ENCODE measurements at regions not wholly inside any gene's neighbourhood (a gene's known extent, or its start where the extent isn't known, plus 50 kb on each side); places are given as distances from the start of the nearest gene placed in this dataset.
A peak's percentile ranks its signal among the peaks of the same experiment; 100 is the strongest.

- ATAC-seq, result no peak
- H3K4me3 Mint-ChIP-seq, result no peak overlapping the region
- no peaks in the 10 kb centered on the region for H3K36me3 Mint-ChIP-seq
- peaks cover 12% of the 10 kb centered on the region for H3K9me3 Mint-ChIP-seq
- no peaks in the 10 kb centered on the region for H3K27me3 Mint-ChIP-seq
- H3K27ac Mint-ChIP-seq, result no peak overlapping the region
- H3K4me1 Mint-ChIP-seq, result no peaks in the 10 kb centered on the region
Measured at GRCh38 chr5:68928617-68929302, 165.1 kb upstream of the SLC30A5 start.

- H3K27ac Mint-ChIP-seq, result no peak overlapping the region
- ATAC-seq, result peak; percentile 16
- H3K36me3 Mint-ChIP-seq, result no peaks in the 10 kb centered on the region
- peaks cover 20% of the 10 kb centered on the region for H3K9me3 Mint-ChIP-seq
- no peaks in the 10 kb centered on the region for H3K27me3 Mint-ChIP-seq
- H3K4me3 Mint-ChIP-seq, result no peak overlapping the region
- H3K4me1 Mint-ChIP-seq, result no peaks in the 10 kb centered on the region
Measured at GRCh38 chr5:68930139-68930538, 163.7 kb upstream of the SLC30A5 start.

GRCh38 chr5:68932830-68933434 is 160.9 kb upstream of the SLC30A5 start:
- Mint-ChIP-seq H3K4me1 (no peaks in the 10 kb centered on the region), H3K4me3 (no peak overlapping the region), H3K9me3 (peaks cover 20% of the 10 kb centered on the region), H3K27ac (no peak overlapping the region), H3K36me3 (no peaks in the 10 kb centered on the region), H3K27me3 (no peaks in the 10 kb centered on the region)
- ATAC-seq, result no peak

- H3K4me1 Mint-ChIP-seq, result no peaks in the 10 kb centered on the region
Measured at GRCh38 chr5:68942169-68942568, 151.6 kb upstream of the SLC30A5 start.

GRCh38 chr5:68946728-68947127 is 147.1 kb upstream of the SLC30A5 start:
- Mint-ChIP-seq H3K27me3 (no peaks in the 10 kb centered on the region), H3K4me3 (no peak overlapping the region), H3K4me1 (no peaks in the 10 kb centered on the region), H3K36me3 (no peaks in the 10 kb centered on the region), H3K27ac (no peak overlapping the region), H3K9me3 (no peaks in the 10 kb centered on the region)
- no peak for ATAC-seq

More at GRCh38 chr5:68942169-68942568, 151.6 kb upstream of the SLC30A5 start:
- no peak overlapping the region for H3K27ac Mint-ChIP-seq
- peaks cover 10% of the 10 kb centered on the region for H3K27me3 Mint-ChIP-seq
- no peak overlapping the region for H3K4me3 Mint-ChIP-seq
- H3K36me3 Mint-ChIP-seq, result no peaks in the 10 kb centered on the region
- ATAC-seq, result no peak
- H3K9me3 Mint-ChIP-seq, result peaks cover 8% of the 10 kb centered on the region

- peaks cover 7% of the 10 kb centered on the region for H3K27me3 Mint-ChIP-seq
- no peak for ATAC-seq
- H3K9me3 Mint-ChIP-seq, result no peaks in the 10 kb centered on the region
- H3K4me3 Mint-ChIP-seq, result no peak overlapping the region
- H3K27ac Mint-ChIP-seq, result no peak overlapping the region
- no peaks in the 10 kb centered on the region for H3K4me1 Mint-ChIP-seq
- no peaks in the 10 kb centered on the region for H3K36me3 Mint-ChIP-seq
Measured at GRCh38 chr5:68947986-68948385, 145.8 kb upstream of the SLC30A5 start.

GRCh38 chr5:68949256-68949655 is 144.6 kb upstream of the SLC30A5 start:
- Mint-ChIP-seq H3K27ac (no peak overlapping the region), H3K27me3 (peaks cover 10% of the 10 kb centered on the region), H3K36me3 (no peaks in the 10 kb centered on the region), H3K4me1 (no peaks in the 10 kb centered on the region), H3K9me3 (no peaks in the 10 kb centered on the region), H3K4me3 (no peak overlapping the region)
- no peak for ATAC-seq

- H3K27me3 Mint-ChIP-seq, result peaks cover 10% of the 10 kb centered on the region
- no peaks in the 10 kb centered on the region for H3K9me3 Mint-ChIP-seq
- H3K27ac Mint-ChIP-seq, result no peak overlapping the region
- no peak overlapping the region for H3K4me3 Mint-ChIP-seq
- H3K4me1 Mint-ChIP-seq, result no peaks in the 10 kb centered on the region
- no peak for ATAC-seq
- H3K36me3 Mint-ChIP-seq, result no peaks in the 10 kb centered on the region
Measured at GRCh38 chr5:68949711-68950110, 144.1 kb upstream of the SLC30A5 start.

GRCh38 chr5:68950125-68950524 is 143.7 kb upstream of the SLC30A5 start:
- H3K4me1 Mint-ChIP-seq, result no peaks in the 10 kb centered on the region
- no peak overlapping the region for H3K4me3 Mint-ChIP-seq
- no peaks in the 10 kb centered on the region for H3K9me3 Mint-ChIP-seq
- no peak for ATAC-seq
- H3K27me3 Mint-ChIP-seq, result peaks cover 10% of the 10 kb centered on the region
- H3K36me3 Mint-ChIP-seq, result no peaks in the 10 kb centered on the region
- H3K27ac Mint-ChIP-seq, result no peak overlapping the region

- Mint-ChIP-seq H3K9me3 (no peaks in the 10 kb centered on the region), H3K36me3 (no peaks in the 10 kb centered on the region), H3K27me3 (peaks cover 10% of the 10 kb centered on the region), H3K4me1 (no peaks in the 10 kb centered on the region), H3K27ac (no peak overlapping the region), H3K4me3 (no peak overlapping the region)
- ATAC-seq, result no peak
Measured at GRCh38 chr5:68950930-68951329, 142.9 kb upstream of the SLC30A5 start.

- no peak for ATAC-seq
- H3K9me3 Mint-ChIP-seq, result no peaks in the 10 kb centered on the region
- H3K36me3 Mint-ChIP-seq, result no peaks in the 10 kb centered on the region
- no peak overlapping the region for H3K4me3 Mint-ChIP-seq
- H3K27me3 Mint-ChIP-seq, result peaks cover 10% of the 10 kb centered on the region
- no peak overlapping the region for H3K27ac Mint-ChIP-seq
- no peaks in the 10 kb centered on the region for H3K4me1 Mint-ChIP-seq
Measured at GRCh38 chr5:68953231-68953874, 140.5 kb upstream of the SLC30A5 start.

GRCh38 chr5:68953875-68954617 is 139.8 kb upstream of the SLC30A5 start:
- H3K27me3 Mint-ChIP-seq, result peaks cover 10% of the 10 kb centered on the region
- H3K9me3 Mint-ChIP-seq, result no peaks in the 10 kb centered on the region
- no peaks in the 10 kb centered on the region for H3K36me3 Mint-ChIP-seq
- H3K4me3 Mint-ChIP-seq, result no peak overlapping the region
- no peak for ATAC-seq
- H3K27ac Mint-ChIP-seq, result no peak overlapping the region
- no peaks in the 10 kb centered on the region for H3K4me1 Mint-ChIP-seq

GRCh38 chr5:68954618-68954910 is 139.2 kb upstream of the SLC30A5 start:
- Mint-ChIP-seq H3K36me3 (no peaks in the 10 kb centered on the region), H3K27ac (no peak overlapping the region), H3K27me3 (peaks cover 10% of the 10 kb centered on the region), H3K4me1 (no peaks in the 10 kb centered on the region), H3K4me3 (no peak overlapping the region), H3K9me3 (no peaks in the 10 kb centered on the region)
- ATAC-seq, result no peak

GRCh38 chr5:68957591-68957990 is 136.2 kb upstream of the SLC30A5 start:
- ATAC-seq, result no peak
- H3K9me3 Mint-ChIP-seq, result no peaks in the 10 kb centered on the region
- H3K4me1 Mint-ChIP-seq, result no peaks in the 10 kb centered on the region
- no peak overlapping the region for H3K27ac Mint-ChIP-seq
- H3K27me3 Mint-ChIP-seq, result peaks cover 7% of the 10 kb centered on the region
- H3K4me3 Mint-ChIP-seq, result no peak overlapping the region
- H3K36me3 Mint-ChIP-seq, result no peaks in the 10 kb centered on the region

GRCh38 chr5:68958428-68958827 is 135.4 kb upstream of the SLC30A5 start:
- no peak overlapping the region for H3K4me3 Mint-ChIP-seq

More at GRCh38 chr5:68958428-68958827, 135.4 kb upstream of the SLC30A5 start:
- no peaks in the 10 kb centered on the region for H3K27me3 Mint-ChIP-seq
- no peaks in the 10 kb centered on the region for H3K9me3 Mint-ChIP-seq
- no peaks in the 10 kb centered on the region for H3K4me1 Mint-ChIP-seq
- no peaks in the 10 kb centered on the region for H3K36me3 Mint-ChIP-seq
- no peak overlapping the region for H3K27ac Mint-ChIP-seq
- ATAC-seq, result no peak

Data from stimulated activated memory B cell treated with anti-CD40 and anti-IgM and Interleukin-4, amounts not matched to agents 10 μg/mL and 1 μg/mL and 100 μg/mL, for 72 hours (primary cell).